ENCODE measurements at regions not wholly inside any gene's neighbourhood (a gene's known extent, or its start where the extent isn't known, plus 50 kb on each side); places are given as distances from the start of the nearest gene placed in this dataset.
A peak's percentile ranks its signal among the peaks of the same experiment; 100 is the strongest.

DNA sequence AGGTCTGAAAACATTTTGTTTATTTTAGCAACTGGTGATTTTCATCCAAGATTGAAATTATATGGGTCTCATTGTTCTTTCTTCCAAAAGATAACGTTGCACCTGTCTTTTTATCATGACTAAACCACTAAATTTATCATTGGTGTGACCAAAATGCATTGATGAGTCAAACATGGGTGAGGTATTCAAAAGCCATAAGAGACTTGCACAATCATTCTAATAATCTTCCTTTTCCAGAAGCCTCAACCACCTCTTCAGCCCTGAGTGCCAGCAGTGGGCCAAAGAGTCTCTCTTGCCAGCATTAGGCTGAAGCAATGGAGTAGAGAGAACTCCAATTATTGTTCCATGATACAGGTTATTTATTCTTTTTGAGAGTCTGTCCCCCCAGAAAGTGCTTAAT, 198.9 kb downstream of the LURAP1L start:
- peaks cover 16% of the 10 kb centered on the region for H3K4me1 ChIP-seq (ENCODE audit: control insufficient read depth, insufficient read depth, low read length)
- peak overlapping the region; percentile 27 for H3K27ac ChIP-seq (ENCODE audit: low read depth, low read length)
- no peak overlapping the region for H3K4me3 ChIP-seq (ENCODE audit: low read length)
- no peaks in the 10 kb centered on the region for H3K36me3 ChIP-seq (ENCODE audit: control insufficient read depth, insufficient read depth, low read length)
- H3K9ac ChIP-seq (ENCODE audit: low read length): no peak overlapping the region
- H3K27me3 ChIP-seq (ENCODE audit: control insufficient read depth, insufficient read depth, low read length): no peaks in the 10 kb centered on the region

DNA sequence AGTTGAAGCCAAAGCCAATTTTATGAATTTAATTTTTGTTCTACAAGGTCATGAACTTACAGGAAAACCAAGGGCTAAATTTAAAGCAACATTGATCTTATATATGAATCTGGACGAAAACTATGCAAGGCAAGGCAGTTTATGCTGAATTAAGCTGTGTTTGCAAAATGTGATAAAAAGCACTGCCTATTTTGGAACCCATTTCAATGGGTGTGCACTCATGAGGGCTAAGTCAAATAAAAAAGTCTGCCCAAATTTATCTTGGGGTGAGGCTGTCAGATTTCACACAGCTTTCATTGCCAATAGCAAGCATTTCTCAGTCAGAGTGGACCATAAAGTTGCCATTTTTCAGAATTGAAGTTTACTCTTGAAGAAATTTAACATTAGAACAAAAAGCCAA, 199.9 kb downstream of the LURAP1L start:
- peaks cover 16% of the 10 kb centered on the region for H3K4me1 ChIP-seq (ENCODE audit: control insufficient read depth, insufficient read depth, low read length)
- no peaks in the 10 kb centered on the region for H3K27me3 ChIP-seq (ENCODE audit: control insufficient read depth, insufficient read depth, low read length)
- H3K4me3 ChIP-seq (ENCODE audit: low read length): no peak overlapping the region
- H3K27ac ChIP-seq (ENCODE audit: low read depth, low read length): no peak overlapping the region
- H3K9ac ChIP-seq (ENCODE audit: low read length): no peak overlapping the region
- no peaks in the 10 kb centered on the region for H3K36me3 ChIP-seq (ENCODE audit: control insufficient read depth, insufficient read depth, low read length)

DNA sequence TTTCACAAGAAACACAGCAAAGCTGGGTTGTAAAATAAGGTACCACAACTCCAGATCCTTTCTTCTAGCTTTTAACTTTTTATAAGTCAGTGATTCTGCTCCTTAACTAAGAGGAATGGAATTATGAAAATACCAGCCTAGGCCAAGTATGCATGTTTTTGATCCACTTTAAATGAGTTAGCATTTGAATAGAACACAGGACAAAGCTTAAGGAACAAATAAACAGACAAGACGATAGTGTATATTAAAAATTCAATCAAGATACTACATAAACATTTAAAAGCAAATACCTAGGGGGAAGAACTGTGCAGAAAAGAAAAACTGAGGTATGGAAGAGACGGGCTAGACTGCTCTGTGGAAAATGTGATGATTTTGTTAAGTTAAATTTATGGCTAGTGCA, 200.7 kb downstream of the LURAP1L start:
- H3K36me3 ChIP-seq (ENCODE audit: control insufficient read depth, insufficient read depth, low read length): no peaks in the 10 kb centered on the region
- no peak overlapping the region for H3K4me3 ChIP-seq (ENCODE audit: low read length)
- no peaks in the 10 kb centered on the region for H3K27me3 ChIP-seq (ENCODE audit: control insufficient read depth, insufficient read depth, low read length)
- H3K9ac ChIP-seq (ENCODE audit: low read length): no peak overlapping the region
- H3K27ac ChIP-seq (ENCODE audit: low read depth, low read length): no peak overlapping the region
- H3K4me1 ChIP-seq (ENCODE audit: control insufficient read depth, insufficient read depth, low read length): peaks cover 16% of the 10 kb centered on the region

DNA sequence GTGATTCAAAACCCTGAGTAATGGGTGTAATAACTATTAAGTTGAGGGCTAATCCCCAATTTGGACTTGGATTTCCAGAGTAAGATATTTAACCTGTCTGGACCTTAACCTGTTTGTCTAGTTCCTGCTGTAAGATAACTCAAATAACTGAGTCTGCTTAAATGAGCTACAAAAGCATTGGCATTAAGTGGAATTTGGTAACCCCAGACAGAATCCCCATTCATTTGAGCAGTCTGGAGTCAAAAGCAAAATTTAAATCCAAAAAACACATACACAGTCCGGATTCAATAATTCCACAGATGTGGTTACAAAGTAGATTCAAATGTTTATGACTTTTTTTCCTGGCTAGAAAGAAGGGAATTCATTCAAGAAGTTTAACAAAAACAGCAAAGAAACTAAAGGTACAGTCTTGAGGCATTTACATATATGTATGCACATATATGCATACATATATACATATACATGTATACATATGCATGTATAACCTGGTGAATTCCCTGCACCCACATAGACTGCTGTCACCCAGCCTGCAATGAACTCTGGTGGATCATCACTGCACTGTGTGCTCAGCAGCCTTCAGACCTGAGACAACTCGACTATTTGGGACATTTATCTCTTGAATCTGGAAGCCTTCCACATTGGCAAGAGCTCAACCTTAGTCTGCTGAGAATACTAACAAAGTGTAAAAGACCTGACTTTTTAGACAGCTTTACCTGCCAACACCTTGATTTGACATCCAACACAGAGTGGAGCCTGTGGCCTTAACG, 205.4 kb downstream of the LURAP1L start:
- Histone ChIP-seq H3K9ac (ENCODE audit: low read length) (no peak overlapping the region), H3K27ac (ENCODE audit: low read depth, low read length) (no peak overlapping the region)

DNA sequence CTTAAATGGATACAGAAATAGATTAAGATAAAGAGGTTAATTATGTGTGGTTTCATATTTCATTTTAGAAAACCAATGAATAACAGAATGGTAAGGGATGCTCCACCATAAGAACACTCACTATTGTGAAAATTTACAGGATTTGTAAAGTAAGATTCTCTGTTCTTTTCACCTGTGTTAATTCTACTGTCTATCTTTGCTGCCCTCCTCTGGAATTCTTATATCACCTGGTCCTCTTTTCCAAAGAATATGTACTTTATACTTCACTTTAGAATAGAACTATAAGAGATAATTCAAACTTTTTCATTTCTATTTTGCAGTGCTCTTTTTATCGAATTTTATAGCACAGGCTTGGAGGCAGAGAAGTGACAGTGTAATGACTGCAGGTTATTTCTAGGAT, 213.4 kb downstream of the LURAP1L start:
- no peak overlapping the region for H3K4me3 ChIP-seq (ENCODE audit: low read length)
- no peaks in the 10 kb centered on the region for H3K27me3 ChIP-seq (ENCODE audit: control insufficient read depth, insufficient read depth, low read length)
- H3K9ac ChIP-seq (ENCODE audit: low read length): no peak overlapping the region
- H3K27ac ChIP-seq (ENCODE audit: low read depth, low read length): no peak overlapping the region
- H3K36me3 ChIP-seq (ENCODE audit: control insufficient read depth, insufficient read depth, low read length): no peaks in the 10 kb centered on the region
- H3K4me1 ChIP-seq (ENCODE audit: control insufficient read depth, insufficient read depth, low read length): no peaks in the 10 kb centered on the region

More for the DNA sequence above, 205.4 kb downstream of the LURAP1L start:
- no peaks in the 10 kb centered on the region for H3K36me3 ChIP-seq (ENCODE audit: control insufficient read depth, insufficient read depth, low read length)
- no peaks in the 10 kb centered on the region for H3K4me1 ChIP-seq (ENCODE audit: control insufficient read depth, insufficient read depth, low read length)
- no peak overlapping the region for H3K4me3 ChIP-seq (ENCODE audit: low read length)
- no peaks in the 10 kb centered on the region for H3K27me3 ChIP-seq (ENCODE audit: control insufficient read depth, insufficient read depth, low read length)

DNA sequence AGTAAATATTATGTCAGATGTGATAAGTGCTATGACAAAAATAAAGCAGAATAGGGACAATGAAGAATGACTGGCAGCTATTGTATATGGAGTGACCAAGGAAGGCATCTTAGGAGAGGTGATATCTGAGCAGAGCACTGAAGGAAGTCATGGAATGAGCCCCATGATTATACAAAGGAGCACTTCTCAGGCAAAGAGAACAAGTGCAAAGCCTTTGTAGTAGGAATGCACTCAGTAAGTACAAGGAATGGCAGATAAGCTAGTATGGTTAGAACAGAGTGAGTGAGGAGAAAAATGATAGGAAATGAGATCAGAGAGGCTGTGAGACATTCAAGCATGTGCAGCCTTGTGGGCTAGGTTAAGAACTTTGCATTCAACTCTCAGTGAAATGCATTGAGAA, 214.8 kb downstream of the LURAP1L start:
- Histone ChIP-seq H3K4me1 (ENCODE audit: control insufficient read depth, insufficient read depth, low read length) (no peaks in the 10 kb centered on the region), H3K4me3 (ENCODE audit: low read length) (no peak overlapping the region), H3K27me3 (ENCODE audit: control insufficient read depth, insufficient read depth, low read length) (no peaks in the 10 kb centered on the region), H3K36me3 (ENCODE audit: control insufficient read depth, insufficient read depth, low read length) (no peaks in the 10 kb centered on the region), H3K27ac (ENCODE audit: low read depth, low read length) (no peak overlapping the region), H3K9ac (ENCODE audit: low read length) (no peak overlapping the region)

DNA sequence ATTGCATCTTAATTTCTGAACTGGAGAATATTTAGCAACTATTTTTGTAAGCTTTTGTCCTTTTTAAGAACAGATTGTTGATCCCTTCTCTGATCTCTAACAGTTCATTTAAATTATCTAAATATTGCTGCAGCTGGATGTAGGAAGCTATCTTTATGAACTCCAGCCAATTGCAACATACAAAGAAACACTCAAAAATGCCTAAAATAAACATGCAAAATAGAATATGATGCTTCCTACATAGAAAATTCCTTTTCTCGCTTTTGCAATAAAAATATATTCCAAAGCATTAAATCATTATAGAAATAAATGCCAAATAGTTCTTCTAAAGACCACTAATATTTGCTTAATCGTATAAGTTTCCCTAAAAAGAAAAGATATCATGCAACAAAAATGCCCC, 218.6 kb downstream of the LURAP1L start:
- Histone ChIP-seq H3K4me3 (ENCODE audit: low read length) (no peak overlapping the region), H3K27ac (ENCODE audit: low read depth, low read length) (no peak overlapping the region), H3K4me1 (ENCODE audit: control insufficient read depth, insufficient read depth, low read length) (peaks cover 3% of the 10 kb centered on the region), H3K36me3 (ENCODE audit: control insufficient read depth, insufficient read depth, low read length) (no peaks in the 10 kb centered on the region), H3K9ac (ENCODE audit: low read length) (no peak overlapping the region), H3K27me3 (ENCODE audit: control insufficient read depth, insufficient read depth, low read length) (no peaks in the 10 kb centered on the region)

DNA sequence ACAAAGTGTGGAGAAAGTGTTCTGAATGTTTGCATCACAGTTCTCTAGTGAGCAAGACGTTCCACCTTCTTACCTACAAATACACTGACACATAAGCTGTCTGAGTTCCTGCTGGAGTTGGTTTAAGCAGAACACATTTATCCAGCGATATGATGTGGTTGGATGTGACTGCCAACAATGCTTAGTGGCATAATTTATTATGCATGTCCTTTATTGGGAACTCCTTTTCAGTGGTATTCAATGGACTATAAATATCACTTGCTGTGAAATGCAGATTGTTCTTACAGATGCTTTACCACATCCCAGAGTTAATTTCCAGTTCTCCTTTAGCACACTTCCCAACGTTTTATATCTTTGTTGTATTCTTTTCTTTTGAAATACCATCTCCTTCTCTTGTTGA, 222.2 kb downstream of the LURAP1L start:
- no peaks in the 10 kb centered on the region for H3K27me3 ChIP-seq (ENCODE audit: control insufficient read depth, insufficient read depth, low read length)
- H3K27ac ChIP-seq (ENCODE audit: low read depth, low read length): no peak overlapping the region
- H3K36me3 ChIP-seq (ENCODE audit: control insufficient read depth, insufficient read depth, low read length): no peaks in the 10 kb centered on the region
- no peak overlapping the region for H3K4me3 ChIP-seq (ENCODE audit: low read length)
- no peak overlapping the region for H3K9ac ChIP-seq (ENCODE audit: low read length)
- H3K4me1 ChIP-seq (ENCODE audit: control insufficient read depth, insufficient read depth, low read length): peaks cover 3% of the 10 kb centered on the region

DNA sequence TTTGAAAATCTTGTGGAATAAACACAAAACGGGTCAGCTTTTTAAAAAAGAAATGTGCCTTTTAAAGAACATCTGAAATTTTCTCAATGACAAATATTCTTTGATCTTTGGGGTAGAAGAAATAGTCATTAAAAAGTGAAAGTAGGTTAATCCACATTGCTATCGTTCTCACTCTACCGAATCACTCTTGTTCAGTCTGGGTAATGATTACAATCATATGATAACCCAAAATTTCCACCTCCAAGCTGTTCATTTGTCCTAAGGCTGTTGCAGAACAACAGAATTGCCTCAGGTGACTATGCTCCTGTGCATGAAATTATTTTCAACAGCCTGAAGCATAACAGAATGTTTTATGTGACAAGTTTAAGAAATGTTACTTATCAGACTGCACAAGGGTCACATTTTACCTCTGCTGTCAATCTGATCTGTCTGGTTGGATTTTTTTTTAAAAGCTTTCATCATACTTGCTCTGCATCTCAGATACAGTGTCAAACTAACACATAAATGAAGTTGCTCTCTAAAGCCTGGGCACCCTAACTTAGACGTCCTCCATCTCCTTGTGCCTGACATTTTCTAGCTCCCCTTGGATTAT, 227.3 kb downstream of the LURAP1L start:
- Histone ChIP-seq H3K27ac (ENCODE audit: low read depth, low read length) (no peak overlapping the region), H3K36me3 (ENCODE audit: control insufficient read depth, insufficient read depth, low read length) (no peaks in the 10 kb centered on the region), H3K4me1 (ENCODE audit: control insufficient read depth, insufficient read depth, low read length) (peaks cover under 1% of the 10 kb centered on the region), H3K4me3 (ENCODE audit: low read length) (no peak overlapping the region), H3K9ac (ENCODE audit: low read length) (no peak overlapping the region), H3K27me3 (ENCODE audit: control insufficient read depth, insufficient read depth, low read length) (no peaks in the 10 kb centered on the region)

DNA sequence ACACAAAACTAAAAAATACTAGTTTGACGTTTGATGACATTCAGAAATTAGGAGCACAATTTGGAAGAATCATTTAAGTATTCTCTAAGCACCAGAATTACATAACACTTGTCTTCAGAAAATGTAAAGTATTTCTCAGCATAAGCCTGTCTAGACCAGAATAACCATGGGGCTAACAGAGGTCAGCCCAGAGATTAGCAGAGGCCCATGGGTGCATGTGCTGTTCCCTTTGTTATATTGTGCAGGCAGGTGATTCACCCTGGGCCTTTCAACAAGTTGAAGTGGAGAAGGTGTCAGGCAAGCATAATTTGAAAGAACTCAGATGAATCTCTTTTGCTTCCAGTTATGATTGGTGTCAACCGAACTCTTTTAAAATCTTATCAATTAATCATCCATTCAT, 227.9 kb downstream of the LURAP1L start:
- H3K27ac ChIP-seq (ENCODE audit: low read depth, low read length): no peak overlapping the region
- H3K9ac ChIP-seq (ENCODE audit: low read length): no peak overlapping the region
- no peaks in the 10 kb centered on the region for H3K4me1 ChIP-seq (ENCODE audit: control insufficient read depth, insufficient read depth, low read length)
- no peaks in the 10 kb centered on the region for H3K36me3 ChIP-seq (ENCODE audit: control insufficient read depth, insufficient read depth, low read length)
- no peaks in the 10 kb centered on the region for H3K27me3 ChIP-seq (ENCODE audit: control insufficient read depth, insufficient read depth, low read length)
- H3K4me3 ChIP-seq (ENCODE audit: low read length): no peak overlapping the region

DNA sequence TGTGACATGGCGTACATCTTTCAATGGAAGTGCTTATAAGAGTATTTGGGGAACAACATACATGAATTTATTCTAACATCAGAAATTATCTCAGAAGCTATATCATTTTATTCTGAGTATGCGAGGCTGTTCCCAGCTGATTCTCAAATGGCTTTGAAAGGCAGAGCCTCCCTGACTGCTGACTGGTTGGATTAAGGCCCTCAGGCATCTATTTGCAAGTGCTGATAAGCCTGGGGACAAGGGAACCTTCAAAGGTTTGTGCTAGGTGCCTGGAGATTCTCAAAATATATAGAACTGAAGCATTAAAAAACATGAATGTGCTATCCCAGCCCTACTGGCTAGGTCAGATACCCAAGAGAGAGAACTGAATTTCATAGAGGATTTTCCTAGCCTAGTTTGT, 235.1 kb downstream of the LURAP1L start:
- no peak overlapping the region for H3K27ac ChIP-seq (ENCODE audit: low read depth, low read length)
- H3K36me3 ChIP-seq (ENCODE audit: control insufficient read depth, insufficient read depth, low read length): no peaks in the 10 kb centered on the region
- no peak overlapping the region for H3K4me3 ChIP-seq (ENCODE audit: low read length)
- H3K27me3 ChIP-seq (ENCODE audit: control insufficient read depth, insufficient read depth, low read length): no peaks in the 10 kb centered on the region
- no peak overlapping the region for H3K9ac ChIP-seq (ENCODE audit: low read length)
- no peaks in the 10 kb centered on the region for H3K4me1 ChIP-seq (ENCODE audit: control insufficient read depth, insufficient read depth, low read length)

DNA sequence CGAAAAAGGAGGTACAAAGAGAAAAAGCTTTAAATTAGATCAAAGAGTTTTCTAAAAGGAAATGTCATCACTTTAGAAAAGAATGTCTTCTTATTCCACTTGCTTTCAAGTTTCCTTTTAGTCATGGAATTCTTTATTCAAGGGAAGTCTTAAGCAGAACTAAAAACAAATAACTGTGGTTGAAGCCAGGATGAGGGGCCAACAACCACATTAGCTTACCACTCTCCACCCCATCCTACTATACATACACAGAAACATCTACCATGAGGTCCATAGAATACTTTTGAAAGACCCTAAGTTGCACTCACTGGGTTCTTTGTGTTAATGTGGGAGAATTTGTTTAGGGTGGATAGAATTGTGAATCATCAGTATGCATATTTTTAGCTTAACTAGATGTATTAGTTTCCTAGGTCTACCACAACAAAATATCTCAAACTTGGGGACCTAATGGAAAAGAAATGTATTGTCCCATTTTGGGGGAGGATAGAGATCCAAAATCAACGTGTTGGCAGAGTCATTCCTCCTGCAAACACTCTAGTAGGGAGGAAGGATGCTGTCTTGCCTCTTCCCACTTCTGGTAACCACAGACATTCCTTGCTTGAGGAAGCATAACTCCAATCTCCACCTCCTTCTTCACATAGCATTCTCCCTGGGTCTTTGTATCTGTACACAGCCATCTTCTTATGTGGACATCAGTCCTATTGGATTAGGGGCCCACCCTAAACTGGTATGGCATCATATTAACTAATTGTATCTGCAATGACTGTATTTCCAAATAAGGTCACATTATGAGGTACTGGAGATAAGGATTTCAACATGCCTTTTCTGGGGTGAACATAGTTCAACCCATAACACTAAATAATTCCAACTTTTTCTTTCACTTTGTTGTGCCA, 239.4 kb downstream of the LURAP1L start:
- Histone ChIP-seq H3K27ac (ENCODE audit: low read depth, low read length) (no peak overlapping the region), H3K4me1 (ENCODE audit: control insufficient read depth, insufficient read depth, low read length) (no peaks in the 10 kb centered on the region), H3K4me3 (ENCODE audit: low read length) (no peak overlapping the region), H3K36me3 (ENCODE audit: control insufficient read depth, insufficient read depth, low read length) (no peaks in the 10 kb centered on the region), H3K9ac (ENCODE audit: low read length) (no peak overlapping the region), H3K27me3 (ENCODE audit: control insufficient read depth, insufficient read depth, low read length) (no peaks in the 10 kb centered on the region)
